Keratinocyte (primary cell): ENCODE measurements at regions not wholly inside any gene's neighbourhood (a gene's known extent, or its start where the extent isn't known, plus 50 kb on each side); places are given as distances from the start of the nearest gene placed in this dataset.

Experiments used
- DNase-seq: peaks from one replicate; pipeline ENCODE4 v3.0.0-alpha.2; 2011; ENCODE audit warnings: low read depth, missing footprints, low spot score
- FAIRE-seq: peaks from 2 replicates; lab custom pipeline; 2011; peaks lifted over from hg19 to GRCh38; lab: Jason Lieb, UNC
- H2AFZ ChIP-seq: 2 replicates; pipeline ENCODE4 v1.6.0; 2012; ENCODE audit warnings: low read length, control low read depth, inconsistent platforms; ENCODE audit not compliant: control insufficient read depth
- H3K27ac ChIP-seq: 2 replicates; pipeline ENCODE4 v1.5.1; 2011; ENCODE audit warnings: low read length; ENCODE audit not compliant: control insufficient read depth, insufficient read depth
- H3K27me3 ChIP-seq: 3 replicates; pipeline ENCODE4 v1.6.0; 2011; ENCODE audit warnings: low read length; ENCODE audit not compliant: control insufficient read depth, insufficient read depth; ENCODE audit errors: extremely low read depth
- H3K36me3 ChIP-seq, 2 experiments: 2 replicates in 1 of 2; 3 replicates in 1 of 2; pipeline ENCODE4 v1.5.1; 2011; ENCODE audit warnings: low read length in 2 of 2, mild to moderate bottlenecking in 1 of 2; ENCODE audit not compliant: control insufficient read depth in 2 of 2, insufficient read depth in 2 of 2; ENCODE audit errors: extremely low read depth in 1 of 2
- H3K4me1 ChIP-seq: 3 replicates; pipeline ENCODE4 v1.5.1; 2011; ENCODE audit warnings: low read length; ENCODE audit not compliant: control insufficient read depth, insufficient read depth; ENCODE audit errors: extremely low read depth
- H3K4me2 ChIP-seq: 3 replicates; pipeline ENCODE4 v1.6.0; 2011; ENCODE audit warnings: low read depth, low read length; ENCODE audit not compliant: control insufficient read depth, insufficient read depth; ENCODE audit errors: extremely low read depth
- H3K4me3 ChIP-seq, 3 experiments: fragments of 200-600 bp in 1 of 3; sonication (generic) in 1 of 3; 2 replicates in 2 of 3; 3 replicates in 1 of 3; pipeline ENCODE4 v1.5.1; 2011 to 2016; ENCODE audit warnings: low read length in 3 of 3, mild to moderate bottlenecking in 3 of 3, control low read depth in 2 of 3, inconsistent platforms in 1 of 3, low read depth in 1 of 3, mixed read lengths in 1 of 3, mixed run types in 1 of 3, moderate library complexity in 1 of 3; ENCODE audit not compliant: control insufficient read depth in 2 of 3, insufficient read depth in 2 of 3; ENCODE audit errors: extremely low read depth in 1 of 3
- H3K79me2 ChIP-seq: 2 replicates; pipeline ENCODE4 v1.6.0; 2012; ENCODE audit warnings: low read length; ENCODE audit not compliant: control insufficient read depth, insufficient read depth
- H3K9ac ChIP-seq: 3 replicates; pipeline ENCODE4 v1.6.0; 2011; ENCODE audit warnings: low read length; ENCODE audit not compliant: control insufficient read depth, insufficient read depth; ENCODE audit errors: extremely low read depth
- H3K9me1 ChIP-seq: 3 replicates; pipeline ENCODE4 v1.6.0; 2011; ENCODE audit warnings: low read length; ENCODE audit not compliant: control insufficient read depth, insufficient read depth; ENCODE audit errors: extremely low read depth
- H3K9me3 ChIP-seq: 2 replicates; pipeline ENCODE4 v1.5.1; 2012; ENCODE audit warnings: low read depth, low read length; ENCODE audit not compliant: control insufficient read depth
- H4K20me1 ChIP-seq: 3 replicates; pipeline ENCODE4 v1.6.0; 2011; ENCODE audit warnings: low read length; ENCODE audit not compliant: control insufficient read depth, insufficient read depth; ENCODE audit errors: extremely low read depth
- EZH2 ChIP-seq: IDR thresholded peaks from one replicate; pipeline ENCODE4 v1.6.1; 2012; ENCODE audit warnings: inconsistent platforms, mild to moderate bottlenecking, low read length, moderate library complexity
- dilution Hi-C: fragments of 300-500 bp; cut with MboI; formaldehyde crosslinking; loops from one replicate; pipeline ENCODE4 v1.7.0; 2020; ENCODE audit warnings: low sequenced_read_pairs; ENCODE audit not compliant: extremely low pct_ligation_motif_present
- TF ChIP-seq, protein P1 (sequence below), 3 experiments: IDR thresholded peaks in 1 of 3; conservative IDR thresholded peaks in 1 of 3; optimal IDR thresholded peaks in 1 of 3; 2 replicates in 2 of 3; 3 replicates in 1 of 3; pipeline versions ENCODE3 to v1.5.1; 2011; ENCODE audit warnings: low read length in 3 of 3, mild to moderate bottlenecking in 3 of 3, moderate library complexity in 2 of 3, control low read depth in 1 of 3, inconsistent platforms in 1 of 3; ENCODE audit not compliant: insufficient read depth in 2 of 3; ENCODE audit errors: extremely low read depth in 1 of 3

DNA sequence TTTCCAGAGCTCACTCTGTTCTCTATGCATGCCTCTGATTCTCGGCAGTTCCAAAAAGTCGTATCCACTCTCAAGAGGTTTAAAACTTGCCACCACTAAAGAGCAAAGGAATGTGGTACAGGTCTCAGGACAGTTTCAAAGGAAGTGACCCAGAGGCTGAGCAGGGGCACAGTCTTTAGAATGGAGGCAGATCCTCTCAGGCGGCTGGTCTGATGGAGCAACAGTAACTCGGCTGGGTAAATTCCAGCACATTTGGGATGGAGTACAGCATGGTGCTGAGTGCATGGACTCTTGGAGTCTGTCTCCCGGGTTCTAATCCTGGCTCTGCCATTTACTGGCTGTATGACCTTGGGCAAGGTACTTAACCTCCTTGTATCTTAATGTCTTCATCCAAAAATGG, 88.1 kb upstream of the BACH2 start:
- dilution Hi-C loops, result no loop called here
- FAIRE-seq, result no peak

DNA sequence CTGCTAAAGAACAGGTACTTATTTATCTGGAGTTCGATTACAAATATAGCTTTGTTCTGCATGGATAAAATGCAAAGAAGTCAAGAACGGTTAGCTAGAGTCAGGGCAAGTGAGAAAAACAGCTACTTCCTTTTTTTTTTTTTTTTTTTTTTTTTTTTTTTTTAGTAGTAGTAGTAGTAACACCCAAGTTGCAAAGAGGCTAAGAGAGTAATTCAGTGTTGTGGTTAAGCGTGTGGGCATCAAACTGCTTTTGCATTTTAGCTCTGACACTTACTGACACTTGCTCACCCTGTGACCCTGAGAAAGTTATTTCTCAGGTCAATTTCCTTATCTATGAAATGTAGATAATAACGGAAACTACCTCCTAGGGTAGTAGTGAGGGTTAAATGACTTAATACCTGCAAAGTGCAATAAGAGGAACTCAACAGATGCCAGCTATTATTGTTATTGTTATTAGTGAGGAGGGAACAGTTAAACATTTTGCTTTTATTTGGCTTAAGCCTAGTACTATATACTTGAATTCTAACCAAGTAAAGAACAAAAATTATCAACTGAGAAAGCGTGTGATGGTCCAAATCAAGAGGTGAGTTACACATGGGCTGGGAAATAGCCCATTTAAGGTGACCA, 86.7 kb upstream of the BACH2 start:
- DNase-seq, result no peak
- no peaks in the 10 kb centered on the region for H3K4me1 ChIP-seq
- no peaks in the 10 kb centered on the region for H3K79me2 ChIP-seq
- H3K4me3 ChIP-seq, result no peak overlapping the region
- H3K9me1 ChIP-seq, result no peaks in the 10 kb centered on the region
- no peak overlapping the region for H2AFZ ChIP-seq
- dilution Hi-C loops, result no loop called here
- no peak overlapping the region for H3K9ac ChIP-seq
- no peaks in the 10 kb centered on the region for H3K9me3 ChIP-seq
- no peak overlapping the region for H3K4me2 ChIP-seq
- H3K36me3 ChIP-seq, result no peaks in the 10 kb centered on the region
- H3K27ac ChIP-seq, result no peak overlapping the region
- no peak for TF ChIP-seq EZH2
- TF ChIP-seq, protein P1, sequence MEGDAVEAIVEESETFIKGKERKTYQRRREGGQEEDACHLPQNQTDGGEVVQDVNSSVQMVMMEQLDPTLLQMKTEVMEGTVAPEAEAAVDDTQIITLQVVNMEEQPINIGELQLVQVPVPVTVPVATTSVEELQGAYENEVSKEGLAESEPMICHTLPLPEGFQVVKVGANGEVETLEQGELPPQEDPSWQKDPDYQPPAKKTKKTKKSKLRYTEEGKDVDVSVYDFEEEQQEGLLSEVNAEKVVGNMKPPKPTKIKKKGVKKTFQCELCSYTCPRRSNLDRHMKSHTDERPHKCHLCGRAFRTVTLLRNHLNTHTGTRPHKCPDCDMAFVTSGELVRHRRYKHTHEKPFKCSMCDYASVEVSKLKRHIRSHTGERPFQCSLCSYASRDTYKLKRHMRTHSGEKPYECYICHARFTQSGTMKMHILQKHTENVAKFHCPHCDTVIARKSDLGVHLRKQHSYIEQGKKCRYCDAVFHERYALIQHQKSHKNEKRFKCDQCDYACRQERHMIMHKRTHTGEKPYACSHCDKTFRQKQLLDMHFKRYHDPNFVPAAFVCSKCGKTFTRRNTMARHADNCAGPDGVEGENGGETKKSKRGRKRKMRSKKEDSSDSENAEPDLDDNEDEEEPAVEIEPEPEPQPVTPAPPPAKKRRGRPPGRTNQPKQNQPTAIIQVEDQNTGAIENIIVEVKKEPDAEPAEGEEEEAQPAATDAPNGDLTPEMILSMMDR (optimal IDR thresholded peaks at IDR 0.05 in 1 of 3, IDR thresholded peaks at IDR 0.05 in 1 of 3, conservative IDR thresholded peaks at IDR 0.05 in 1 of 3; ENCODE audit: extremely low read depth in 1 of 3, insufficient read depth in 2 of 3, low read length in 3 of 3), result no peak
- FAIRE-seq, result no peak
- H4K20me1 ChIP-seq, result no peaks in the 10 kb centered on the region
- no peaks in the 10 kb centered on the region for H3K27me3 ChIP-seq

More for the DNA sequence above, 88.1 kb upstream of the BACH2 start:
- no peaks in the 10 kb centered on the region for H3K4me1 ChIP-seq
- H3K4me3 ChIP-seq, result no peak overlapping the region
- H2AFZ ChIP-seq, result no peak overlapping the region
- no peaks in the 10 kb centered on the region for H3K9me3 ChIP-seq
- no peak overlapping the region for H3K9ac ChIP-seq
- TF ChIP-seq, protein P1 (optimal IDR thresholded peaks at IDR 0.05 in 1 of 3, IDR thresholded peaks at IDR 0.05 in 1 of 3, conservative IDR thresholded peaks at IDR 0.05 in 1 of 3; ENCODE audit: extremely low read depth in 1 of 3, insufficient read depth in 2 of 3, low read length in 3 of 3), result no peak
- no peak for TF ChIP-seq EZH2
- no peaks in the 10 kb centered on the region for H3K79me2 ChIP-seq
- H3K27me3 ChIP-seq, result no peaks in the 10 kb centered on the region
- no peak for DNase-seq
- H3K27ac ChIP-seq, result no peak overlapping the region
- H4K20me1 ChIP-seq, result no peaks in the 10 kb centered on the region
- no peaks in the 10 kb centered on the region for H3K36me3 ChIP-seq
- no peaks in the 10 kb centered on the region for H3K9me1 ChIP-seq
- no peak overlapping the region for H3K4me2 ChIP-seq
